Breast epithelium (tissue), 3 donors: ENCODE measurements at regions not wholly inside any gene's neighbourhood (a gene's known extent, or its start where the extent isn't known, plus 50 kb on each side); places are given as distances from the start of the nearest gene placed in this dataset.

ENCODE experiments used
- CTCF ChIP-seq, 3 donors: fragments of 450-650 bp; IDR thresholded peaks; one replicate each; pipeline ENCODE4 v1.5.1; 2016 to 2017; ENCODE audit warnings: antibody characterized with exemption in 3 of 3, mild to moderate bottlenecking in 3 of 3, moderate library complexity in 3 of 3
- POLR2A ChIP-seq: fragments of 450-650 bp; IDR thresholded peaks from one replicate; pipeline ENCODE4 v1.6.1; 2016; ENCODE audit warnings: antibody characterized with exemption, mild to moderate bottlenecking, moderate library complexity
- POLR2AphosphoS5 ChIP-seq, 3 donors: sonication (generic); formaldehyde crosslinking; IDR thresholded peaks; one replicate each; pipeline ENCODE4 v1.6.1; 2017; ENCODE audit warnings: antibody characterized with exemption in 3 of 3

DNA sequence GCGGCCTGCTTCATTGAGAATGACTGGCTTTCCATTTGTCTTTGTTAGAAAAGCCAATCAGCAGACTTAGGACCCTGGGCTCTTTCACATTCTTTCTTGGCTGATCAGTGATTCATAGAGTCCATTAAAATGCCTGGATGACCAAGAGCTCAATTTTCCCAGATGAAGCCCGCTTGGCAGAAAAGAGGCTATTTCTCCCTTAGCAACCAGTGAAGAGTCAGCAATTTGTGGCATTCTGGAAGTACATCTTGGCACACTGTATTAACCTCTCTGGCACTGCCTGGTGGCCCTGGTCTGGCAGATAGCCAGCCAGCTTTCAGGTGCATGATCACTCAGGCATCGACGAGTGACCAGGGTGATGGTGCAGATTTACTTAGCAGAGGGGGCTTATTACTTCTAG lies 145.7 kb upstream of the PLAAT1 start:
- no peak for TF ChIP-seq CTCF (IDR thresholded peaks at IDR 0.05)
- no peak for TF ChIP-seq POLR2AphosphoS5 (IDR thresholded peaks at IDR 0.05)
- no peak for TF ChIP-seq POLR2A
